Body of pancreas (tissue), 4 donors: ENCODE measurements at regions not wholly inside any gene's neighbourhood (a gene's known extent, or its start where the extent isn't known, plus 50 kb on each side); places are given as distances from the start of the nearest gene placed in this dataset.

Experiments used
- CTCF ChIP-seq, 7 experiments: fragments of 450-650 bp in 4 of 7; fragments of 200-600 bp in 3 of 7; sonication (generic) in 3 of 7; IDR thresholded peaks; one replicate each; pipeline ENCODE4 v1.5.1; 2016 to 2019; ENCODE audit warnings: antibody characterized with exemption in 7 of 7
- POLR2A ChIP-seq, 3 donors: fragments of 450-650 bp; IDR thresholded peaks; one replicate each; pipeline ENCODE4 v1.6.1; 2016; ENCODE audit warnings: antibody characterized with exemption in 3 of 3, mild to moderate bottlenecking in 2 of 3

- TF ChIP-seq CTCF (IDR thresholded peaks at IDR 0.05): no peak
- no peak for TF ChIP-seq POLR2A (IDR thresholded peaks at IDR 0.05)
Measured at GRCh38 chr2:199206536-199206935, 251.2 kb downstream of the SATB2 start.
